Endodermal cell (in vitro differentiated cells): ENCODE measurements at regions not wholly inside any gene's neighbourhood (a gene's known extent, or its start where the extent isn't known, plus 50 kb on each side); places are given as distances from the start of the nearest gene placed in this dataset.

Experiments
- DNase-seq: peaks from one replicate; pipeline ENCODE4 v3.0.0-alpha.2; 2017
- H3K27ac ChIP-seq: 2 replicates; pipeline ENCODE4 v1.5.1; 2013; ENCODE audit warnings: mild to moderate bottlenecking, low read depth, low read length, moderate library complexity
- H3K27me3 ChIP-seq: 2 replicates; pipeline ENCODE4 v1.6.1; 2013; ENCODE audit warnings: mild to moderate bottlenecking, low read length, moderate library complexity; ENCODE audit not compliant: insufficient read depth, control insufficient read depth, poor library complexity, severe bottlenecking
- H3K36me3 ChIP-seq: 2 replicates; pipeline ENCODE4 v1.7.0; 2013; ENCODE audit warnings: mild to moderate bottlenecking, low read length, moderate library complexity; ENCODE audit not compliant: control insufficient read depth, insufficient read depth
- H3K4me1 ChIP-seq: one replicate; pipeline ENCODE4 v1.7.0; 2013; ENCODE audit warnings: low read length; ENCODE audit not compliant: control insufficient read depth, insufficient read depth
- H3K4me3 ChIP-seq: 2 replicates; pipeline ENCODE4 v1.5.1; 2013; ENCODE audit warnings: mild to moderate bottlenecking, low read length, moderate library complexity
- H3K9ac ChIP-seq: 2 replicates; pipeline ENCODE4 v1.6.1; 2013; ENCODE audit warnings: mild to moderate bottlenecking, low read length, moderate library complexity; ENCODE audit not compliant: poor library complexity, severe bottlenecking; ENCODE audit errors: extremely low read depth
- H3K9me3 ChIP-seq: 2 replicates; pipeline ENCODE4 v1.6.1; 2013; ENCODE audit warnings: mild to moderate bottlenecking, low read length, moderate library complexity; ENCODE audit not compliant: control insufficient read depth
- H3K27ac Mint-ChIP-seq: 2 replicates; pipeline ENCODE4 v1.8.0; 2020; ENCODE audit warnings: mixed read lengths
- H3K27me3 Mint-ChIP-seq: 2 replicates; pipeline ENCODE4 v1.8.0; 2021; ENCODE audit warnings: mild to moderate bottlenecking, mixed read lengths; ENCODE audit not compliant: insufficient read depth
- H3K36me3 Mint-ChIP-seq: 2 replicates; pipeline ENCODE4 v1.8.0; 2020; ENCODE audit warnings: low read depth, mixed read lengths
- H3K4me1 Mint-ChIP-seq: 2 replicates; pipeline ENCODE4 v1.8.0; 2020; ENCODE audit warnings: mixed read lengths
- H3K4me3 Mint-ChIP-seq: 2 replicates; pipeline ENCODE4 v1.8.0; 2020; ENCODE audit warnings: mild to moderate bottlenecking, moderate library complexity, mixed read lengths
- H3K9me3 Mint-ChIP-seq: 2 replicates; pipeline ENCODE4 v1.8.0; 2020; ENCODE audit warnings: mild to moderate bottlenecking, mixed read lengths
- CTCF ChIP-seq: fragments of 200-600 bp; sonication (generic); conservative IDR thresholded peaks from 2 replicates; pipeline ENCODE4 v1.5.0; 2021; ENCODE audit warnings: antibody characterized with exemption, mild to moderate bottlenecking
- WGBS, 2 experiments: methylation state at CpG; one replicate each; pipeline versions ENCODE4 v1.1.5 to v1.1.7; 2013; ENCODE audit warnings: missing lambda C conversion rate in 2 of 2, mixed read lengths in 1 of 2; ENCODE audit not compliant: insufficient coverage in 1 of 2, insufficient read length in 1 of 2; 5-methylcytosine and 5-hydroxymethylcytosine counted together

- no peak for DNase-seq
- Histone ChIP-seq H3K9me3 (no peaks in the 10 kb centered on the region), H3K4me1 (no peaks in the 10 kb centered on the region), H3K27ac (no peak overlapping the region), H3K4me3 (no peak overlapping the region), H3K27me3 (no peaks in the 10 kb centered on the region), H3K9ac (no peak overlapping the region), H3K36me3 (no peaks in the 10 kb centered on the region)
- Mint-ChIP-seq H3K36me3 (no peaks in the 10 kb centered on the region), H3K27ac (no peak overlapping the region), H3K4me3 (no peak overlapping the region), H3K27me3 (no peaks in the 10 kb centered on the region), H3K4me1 (no peaks in the 10 kb centered on the region), H3K9me3 (no peaks in the 10 kb centered on the region)
- WGBS, 2 experiments, result no CpG with 5 or more reads among the region's 1 CpG
- no peak for TF ChIP-seq CTCF
Measured at GRCh38 chr21:22258821-22259220, 1260.6 kb downstream of the NCAM2 start.

GRCh38 chr21:22260274-22260673 is 1262.1 kb downstream of the NCAM2 start:
- no peak overlapping the region for H3K27ac Mint-ChIP-seq
- Histone ChIP-seq H3K4me3 (no peak overlapping the region), H3K4me1 (no peaks in the 10 kb centered on the region), H3K27ac (no peak overlapping the region), H3K9me3 (no peaks in the 10 kb centered on the region), H3K27me3 (no peaks in the 10 kb centered on the region), H3K9ac (no peak overlapping the region), H3K36me3 (no peaks in the 10 kb centered on the region)
- no peak for TF ChIP-seq CTCF
- WGBS, 2 experiments, result no CpG with 5 or more reads among the region's 2 CpGs
- no peak for DNase-seq
- H3K4me1 Mint-ChIP-seq, result no peaks in the 10 kb centered on the region
- H3K27me3 Mint-ChIP-seq, result no peaks in the 10 kb centered on the region
- no peak overlapping the region for H3K4me3 Mint-ChIP-seq
- no peaks in the 10 kb centered on the region for H3K36me3 Mint-ChIP-seq
- H3K9me3 Mint-ChIP-seq, result no peaks in the 10 kb centered on the region

- Mint-ChIP-seq H3K36me3 (no peaks in the 10 kb centered on the region), H3K4me1 (no peaks in the 10 kb centered on the region), H3K27me3 (peaks cover 4% of the 10 kb centered on the region), H3K27ac (no peak overlapping the region), H3K9me3 (peaks cover 3% of the 10 kb centered on the region), H3K4me3 (no peak overlapping the region)
- whole genome bisulfite sequencing, 2 experiments, result 97% methylated on average over 6 of the region's 8 CpGs; no CpG with 5 or more reads in 1 of the 2 experiments
- H3K4me3 ChIP-seq, result no peak overlapping the region
- H3K9ac ChIP-seq, result no peak overlapping the region
- DNase-seq, result no peak
- H3K9me3 ChIP-seq, result no peaks in the 10 kb centered on the region
- H3K36me3 ChIP-seq, result no peaks in the 10 kb centered on the region
- H3K27me3 ChIP-seq, result no peaks in the 10 kb centered on the region
- no peaks in the 10 kb centered on the region for H3K4me1 ChIP-seq
- no peak for TF ChIP-seq CTCF
- H3K27ac ChIP-seq, result no peak overlapping the region
Measured at GRCh38 chr21:22263890-22264289, 1265.7 kb downstream of the NCAM2 start.
